Neural cell (in vitro differentiated cells): ENCODE measurements at regions not wholly inside any gene's neighbourhood (a gene's known extent, or its start where the extent isn't known, plus 50 kb on each side); places are given as distances from the start of the nearest gene placed in this dataset.

Source experiments
- CTCF ChIP-seq: fragments of 450-650 bp; IDR thresholded peaks from 2 replicates; pipeline ENCODE4 v1.5.1; 2014; ENCODE audit warnings: antibody characterized with exemption, mild to moderate bottlenecking, moderate library complexity; ENCODE audit not compliant: poor library complexity, severe bottlenecking
- EZH2 ChIP-seq: fragments of 200-600, 300-800 bp; shearing (Covaris generic), sonication (generic); IDR thresholded peaks from 2 replicates; pipeline ENCODE4 v1.6.1; 2014; ENCODE audit warnings: antibody characterized with exemption, low read length, borderline replicate concordance, mild to moderate bottlenecking; ENCODE audit not compliant: insufficient read depth, poor library complexity, severe bottlenecking
- POLR2AphosphoS5 ChIP-seq: IDR thresholded peaks from 2 replicates; pipeline ENCODE4 v1.6.1; 2012
- RAD21 ChIP-seq: fragments of 450-650 bp; conservative IDR thresholded peaks from 2 replicates; pipeline ENCODE4 v1.6.1; 2014; ENCODE audit warnings: antibody characterized with exemption, mild to moderate bottlenecking, moderate library complexity

GRCh38 chr10:5299950-5300349 is 64.8 kb upstream of the UCN3 start:
- TF ChIP-seq CTCF, result no peak
- no peak for TF ChIP-seq POLR2AphosphoS5
- TF ChIP-seq EZH2, result no peak
- TF ChIP-seq RAD21, result no peak
